ENCODE measurements at regions not wholly inside any gene's neighbourhood (a gene's known extent, or its start where the extent isn't known, plus 50 kb on each side); places are given as distances from the start of the nearest gene placed in this dataset.

DNA sequence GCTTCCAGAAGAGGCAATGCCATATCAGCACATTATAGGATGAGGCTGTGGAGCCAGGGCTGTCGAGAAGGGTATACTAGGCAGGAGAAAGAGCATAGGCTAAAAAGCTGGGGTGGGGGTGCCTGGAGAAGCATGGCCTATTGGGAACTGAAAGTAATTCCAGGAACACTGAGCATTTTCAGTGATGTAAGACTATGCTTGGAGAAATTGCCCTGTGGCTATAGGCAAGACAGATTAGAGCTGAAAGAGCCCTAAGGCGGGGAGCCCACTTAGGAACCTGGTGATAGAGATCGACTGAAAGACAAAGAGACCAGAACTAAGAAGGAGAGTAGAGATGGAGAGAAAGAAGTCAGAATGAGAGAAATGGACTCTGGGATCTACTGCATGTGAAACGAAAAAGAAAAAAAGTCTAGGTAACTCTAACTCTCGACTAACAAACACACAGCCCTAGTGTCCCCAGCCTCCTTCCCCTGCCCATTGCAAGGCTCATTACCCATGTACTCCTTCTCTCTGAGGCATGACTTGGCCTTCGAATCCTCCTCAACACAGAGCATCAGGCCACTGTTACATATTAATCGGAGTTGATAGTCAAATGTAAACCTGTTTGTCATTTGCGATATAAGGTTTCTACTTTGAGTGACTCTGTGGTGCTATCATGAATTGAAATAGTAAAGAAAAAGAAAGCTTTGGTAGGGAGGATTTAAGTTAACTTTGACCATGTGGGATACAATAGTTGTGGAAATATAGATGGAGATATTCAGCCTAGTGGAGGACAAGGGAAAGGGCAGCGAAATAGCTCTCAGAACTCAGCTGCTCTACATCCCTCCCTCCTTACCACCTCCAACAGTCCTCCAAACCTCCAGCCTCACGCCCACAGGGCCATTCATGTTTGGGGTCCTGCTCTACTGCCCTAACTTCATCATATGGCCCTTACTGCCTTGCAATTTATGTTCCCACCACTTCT is 52.3 kb upstream of the BMAL1 start:
- peaks cover 14% of the 10 kb centered on the region for H3K4me1 ChIP-seq
- H3K27me3 ChIP-seq, result no peaks in the 10 kb centered on the region
- no peak overlapping the region for H3K27ac ChIP-seq
- no peaks in the 10 kb centered on the region for H3K36me3 ChIP-seq (ENCODE audit: low read depth, missing control alignments)
- 92 to 93% methylated on average over 10 of the region's 10 CpGs for WGBS, 2 donors
- H3K9me3 ChIP-seq, result no peaks in the 10 kb centered on the region
- intact Hi-C loops (cut with DNase I; ENCODE audit: low total_unique reads), result no loop called here
- no peak overlapping the region for H3K4me3 ChIP-seq
- no peak for DNase-seq
- TF ChIP-seq CTCF (IDR thresholded peaks at IDR 0.05), result no peak
- no peak for TF ChIP-seq POLR2A (IDR thresholded peaks at IDR 0.05)

DNA sequence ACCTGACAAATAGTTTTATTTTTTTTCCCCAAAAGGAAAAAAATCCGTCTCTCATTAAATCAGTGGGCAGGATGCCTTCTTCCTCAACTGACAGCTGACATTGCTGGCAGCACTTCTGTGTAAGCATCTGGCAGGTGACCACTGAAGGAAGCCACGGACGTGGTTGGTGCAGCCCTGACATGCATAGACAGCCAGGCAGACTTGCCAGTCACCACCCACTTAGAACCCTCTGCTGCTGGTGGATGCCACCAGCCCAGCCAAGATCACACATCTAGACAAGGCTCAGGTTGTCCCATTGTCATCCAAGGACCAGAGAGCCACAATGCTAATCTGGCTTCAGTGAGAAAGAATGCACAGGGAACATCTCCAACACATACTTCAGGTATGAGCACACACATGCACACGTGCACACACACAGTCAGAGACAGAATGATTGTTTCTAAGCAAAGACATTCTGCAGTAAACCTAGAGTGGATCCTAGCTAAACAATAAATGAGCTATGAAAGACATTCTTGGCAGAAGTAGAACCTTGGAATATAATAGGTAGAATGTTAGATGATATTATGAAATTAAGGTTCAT is 49.8 kb upstream of the BMAL1 start:
- intact Hi-C loops (cut with DNase I; ENCODE audit: low total_unique reads), result no loop called here
- WGBS, 2 donors, result 80 to 82% methylated on average over 4 of the region's 4 CpGs

More for the DNA sequence above, 49.8 kb upstream of the BMAL1 start:
- Histone ChIP-seq H3K36me3 (ENCODE audit: low read depth, missing control alignments) (no peaks in the 10 kb centered on the region), H3K9me3 (no peaks in the 10 kb centered on the region), H3K4me3 (no peak overlapping the region), H3K27ac (no peak overlapping the region), H3K4me1 (peaks cover 14% of the 10 kb centered on the region), H3K27me3 (no peaks in the 10 kb centered on the region)
- no peak for DNase-seq
- no peak for TF ChIP-seq POLR2A (IDR thresholded peaks at IDR 0.05)
- TF ChIP-seq CTCF (IDR thresholded peaks at IDR 0.05), result no peak

Small RNA genes lying in the stretch of these regions (small RNA-seq; reads per million reads assigned to genes)
- 0 reads per million in 2 donors for gene AC022878.1
